Islet of Langerhans (tissue), 1 donor: ENCODE measurements at regions not wholly inside any gene's neighbourhood (a gene's known extent, or its start where the extent isn't known, plus 50 kb on each side); places are given as distances from the start of the nearest gene placed in this dataset.
"Not testable (repeated sequence)": the region's sequence is repeated elsewhere in the genome, so short reads cannot be mapped to it uniquely, and the experiment has no call there.

ENCODE experiments used
- FAIRE-seq: peaks from one replicate; lab custom pipeline; 2011; peaks lifted over from hg19 to GRCh38; lab: Jason Lieb, UNC

DNA sequence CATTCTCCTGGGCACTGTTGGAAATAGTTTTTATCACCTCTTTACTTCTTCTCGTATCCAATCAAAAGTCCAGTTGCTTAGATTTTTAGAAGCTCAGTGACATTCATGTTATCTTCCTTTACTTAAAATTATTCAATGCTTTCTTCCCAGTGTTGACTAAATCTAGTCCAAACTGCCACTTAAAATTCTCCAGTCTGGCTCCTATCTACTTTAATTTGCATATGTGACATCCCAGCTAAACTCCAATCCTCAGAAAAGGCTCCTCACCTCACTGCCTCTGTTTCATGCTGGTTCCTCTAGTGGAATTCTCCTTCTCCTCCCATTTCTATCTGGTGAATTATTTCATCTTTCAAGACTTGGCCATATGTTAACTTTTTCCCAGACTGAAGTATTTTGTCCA is 1238.7 kb upstream of the WWC1 start:
- no peak for FAIRE-seq

DNA sequence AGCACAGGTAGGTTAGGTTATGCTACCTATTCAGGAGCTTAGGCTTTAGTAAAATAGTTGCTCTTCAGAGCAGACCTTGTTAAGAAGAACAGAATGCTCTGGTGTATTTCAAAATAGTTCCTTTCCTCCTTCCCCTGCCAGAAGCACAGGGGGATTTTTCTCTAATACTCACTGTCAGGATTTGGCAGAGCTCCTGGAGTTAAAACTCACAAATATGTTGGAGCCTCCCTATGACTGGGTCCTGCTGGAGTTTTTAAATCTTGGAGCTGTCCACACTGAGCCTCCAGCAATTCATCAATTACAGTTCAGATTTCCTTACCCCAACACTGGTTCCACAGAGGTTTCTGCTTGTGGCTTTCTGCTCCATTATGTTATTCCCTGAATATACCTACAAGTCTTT is 1233.8 kb upstream of the WWC1 start:
- no peak for FAIRE-seq

DNA sequence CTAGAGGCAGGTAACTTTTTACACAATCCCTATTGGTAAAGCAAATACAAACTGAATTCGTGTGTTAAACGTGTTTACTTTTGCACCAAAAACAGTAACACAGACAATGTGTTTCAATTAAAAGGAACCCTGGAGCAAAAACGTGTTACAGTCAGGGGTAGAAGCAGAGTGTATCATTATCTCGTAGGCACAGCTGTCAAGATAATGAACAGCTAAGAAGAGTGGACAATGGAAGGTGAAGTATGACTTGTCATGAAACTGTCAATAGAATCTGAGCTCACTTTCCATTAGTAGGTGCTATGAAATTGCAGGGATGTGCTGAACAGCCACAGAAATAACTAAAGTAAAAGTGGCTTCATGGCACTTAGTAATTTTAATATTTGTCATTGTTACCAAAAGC is 1229.8 kb upstream of the WWC1 start:
- FAIRE-seq: no peak

DNA sequence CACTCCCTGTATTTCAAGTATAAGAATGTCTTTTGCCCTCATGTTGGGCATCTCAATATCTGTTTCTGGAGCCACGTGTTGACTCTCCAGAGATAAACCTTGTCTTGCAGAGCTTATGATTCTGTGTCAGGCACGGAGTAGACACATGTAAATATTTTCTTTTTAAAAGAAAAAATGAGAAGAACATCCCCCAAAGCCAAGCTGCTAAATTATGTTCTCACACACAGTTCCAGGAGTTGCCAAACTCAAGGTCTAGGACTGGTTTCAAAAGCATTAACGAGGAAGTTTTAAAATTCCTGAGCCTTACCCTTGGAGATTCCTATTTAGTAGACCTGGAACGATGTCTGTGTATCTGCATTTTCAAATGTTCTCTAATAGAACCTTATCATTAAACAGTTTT is 1228.3 kb upstream of the WWC1 start:
- FAIRE-seq: no peak

DNA sequence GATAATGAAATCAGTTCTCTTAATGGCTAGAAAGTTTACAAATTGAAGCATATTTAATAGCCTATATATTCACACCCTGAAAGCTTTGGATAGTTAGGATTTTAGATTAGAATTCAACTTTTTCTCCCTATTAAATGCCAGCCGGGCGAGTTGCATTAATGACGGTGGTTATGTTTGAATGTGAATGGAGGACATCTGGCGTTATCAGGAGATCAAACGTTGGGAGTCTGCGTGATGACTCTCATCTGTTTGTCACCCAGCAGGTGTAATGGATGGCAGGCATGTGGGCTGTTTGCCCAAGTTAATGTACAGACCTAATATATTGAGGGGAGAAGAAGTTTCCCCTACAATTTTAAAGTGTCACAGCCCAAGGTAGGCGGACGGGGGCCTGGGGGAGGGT is 1227.7 kb upstream of the WWC1 start:
- FAIRE-seq: no peak

DNA sequence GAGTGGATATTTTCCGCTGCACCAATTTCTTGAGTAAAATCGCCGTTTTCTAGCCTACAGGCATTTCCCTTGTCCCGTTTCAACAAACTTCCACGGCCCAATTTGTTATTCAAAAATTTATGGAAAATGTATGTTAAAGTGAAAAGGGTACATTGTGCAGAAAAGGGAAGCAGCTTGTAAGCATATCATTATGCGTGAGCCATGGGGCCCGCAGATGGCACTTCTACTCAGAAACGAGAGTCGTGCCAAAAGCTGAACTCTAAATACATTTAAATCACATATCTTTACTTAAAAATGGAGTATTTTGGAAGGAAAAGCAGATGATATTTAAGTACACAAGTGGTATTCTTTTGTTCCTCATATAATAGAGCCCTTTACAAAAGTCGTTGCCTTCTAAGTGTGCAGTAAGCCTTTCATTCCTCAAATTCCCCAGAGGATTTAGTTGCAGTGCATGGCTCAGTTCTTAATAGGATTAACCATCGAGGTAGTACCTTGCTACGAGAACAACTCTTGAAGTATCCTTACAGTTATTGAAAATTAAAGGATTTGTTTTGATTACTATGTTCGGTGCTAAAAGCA is 1227.2 kb upstream of the WWC1 start:
- no peak for FAIRE-seq

- FAIRE-seq: no peak
Observed at GRCh38 chr5:167065794-167066193, 1225.7 kb upstream of the WWC1 start.

GRCh38 chr5:167071981-167072610 is 1219.3 kb upstream of the WWC1 start:
- FAIRE-seq: no peak

DNA sequence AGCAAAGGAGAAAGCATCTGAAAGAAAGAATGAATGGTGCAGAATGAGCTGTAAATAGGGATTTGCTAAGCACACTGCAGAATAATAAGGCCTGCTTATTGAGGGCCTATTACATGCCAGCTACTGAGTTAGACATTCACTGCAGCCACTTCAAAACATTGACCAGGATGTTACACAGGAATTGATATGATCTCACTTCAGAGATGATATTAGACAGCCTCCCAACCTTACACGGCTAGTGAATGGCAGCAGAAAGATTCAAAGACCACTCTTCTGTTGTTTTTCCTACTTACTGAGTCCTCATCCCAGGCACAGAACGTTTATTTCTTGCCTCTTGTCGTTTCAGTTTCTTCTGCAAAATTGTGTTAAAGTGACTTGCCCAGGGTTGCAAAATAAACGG is 1209.9 kb upstream of the WWC1 start:
- FAIRE-seq: no peak

- no peak for FAIRE-seq
Observed at GRCh38 chr5:167096816-167097215, 1194.6 kb upstream of the WWC1 start.

DNA sequence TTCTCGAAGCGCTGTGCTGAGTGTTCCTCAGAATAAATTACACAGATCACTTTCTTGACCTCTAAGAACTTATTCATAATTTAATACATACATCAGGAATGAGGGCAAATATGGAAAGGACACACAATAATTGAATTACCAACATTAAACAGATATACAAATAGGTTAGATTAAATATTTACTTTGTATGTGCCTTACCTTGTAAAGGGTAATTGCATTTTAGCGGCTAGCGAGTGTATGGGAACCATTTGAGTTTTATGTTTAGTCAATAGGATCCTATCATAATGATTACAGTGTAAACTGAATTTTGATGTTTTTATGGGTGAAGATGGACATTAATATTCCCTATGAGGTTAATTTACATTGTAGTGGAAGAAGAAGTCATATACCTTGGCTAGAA is 1187.1 kb upstream of the WWC1 start:
- FAIRE-seq: no peak

- FAIRE-seq: no peak
Observed at GRCh38 chr5:167105941-167106340, 1185.5 kb upstream of the WWC1 start.

DNA sequence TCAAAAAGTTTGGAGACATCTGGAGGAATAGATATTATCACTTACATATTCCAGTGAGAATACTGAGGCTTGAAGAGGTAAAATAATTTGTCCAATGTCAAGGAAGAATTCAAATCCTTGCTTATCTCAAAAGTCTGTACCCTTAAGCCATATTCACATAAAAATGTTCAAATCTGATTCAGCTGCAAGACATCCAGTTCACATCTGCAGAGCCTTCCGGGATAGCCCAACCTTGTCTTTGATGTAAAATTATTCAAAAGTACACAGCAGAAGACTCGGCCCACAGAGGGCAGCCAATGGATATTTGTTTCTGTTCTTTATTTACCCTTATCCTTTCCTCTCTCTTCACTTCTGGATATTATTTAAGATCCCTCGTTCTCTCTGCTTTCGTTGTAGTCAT is 1183.8 kb upstream of the WWC1 start:
- FAIRE-seq: no peak

DNA sequence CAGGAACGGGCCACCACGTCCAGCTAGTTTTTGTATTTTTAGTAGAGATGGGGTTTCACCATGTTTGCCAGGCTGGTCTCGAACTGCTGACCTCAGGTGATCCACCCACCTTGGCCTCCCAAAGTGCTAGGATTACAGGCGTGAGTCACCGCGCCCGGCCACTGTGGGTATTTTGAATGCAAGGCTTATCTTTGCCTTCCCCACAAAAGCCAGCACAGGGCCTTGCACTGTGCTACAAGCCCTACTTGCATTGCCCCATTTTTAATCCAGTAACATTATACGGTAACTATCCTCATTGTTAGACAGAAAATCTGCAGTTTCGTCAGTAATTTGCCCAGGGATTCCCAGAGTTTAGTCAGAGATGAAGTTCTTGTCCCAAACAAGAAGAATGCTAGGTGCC is 1183.2 kb upstream of the WWC1 start:
- not testable (repeated sequence) for FAIRE-seq

DNA sequence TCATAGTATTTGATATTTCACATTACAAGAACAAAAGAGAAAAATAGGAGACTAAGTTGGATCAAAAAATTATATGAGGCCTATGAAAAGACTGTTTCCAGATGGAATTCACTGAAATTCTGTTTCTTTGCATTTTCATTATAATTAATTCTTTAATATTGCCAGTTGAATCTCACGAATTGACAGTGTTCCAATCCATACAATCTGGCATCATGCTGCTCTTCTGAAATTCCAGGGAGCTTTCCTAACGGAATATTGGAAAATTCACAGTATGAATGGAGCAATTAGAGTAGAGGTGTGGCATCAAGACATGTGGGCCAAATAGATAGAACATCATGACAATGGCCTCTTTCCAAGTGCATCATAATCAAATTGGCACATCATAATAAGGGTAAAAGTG is 1178.9 kb upstream of the WWC1 start:
- no peak for FAIRE-seq

DNA sequence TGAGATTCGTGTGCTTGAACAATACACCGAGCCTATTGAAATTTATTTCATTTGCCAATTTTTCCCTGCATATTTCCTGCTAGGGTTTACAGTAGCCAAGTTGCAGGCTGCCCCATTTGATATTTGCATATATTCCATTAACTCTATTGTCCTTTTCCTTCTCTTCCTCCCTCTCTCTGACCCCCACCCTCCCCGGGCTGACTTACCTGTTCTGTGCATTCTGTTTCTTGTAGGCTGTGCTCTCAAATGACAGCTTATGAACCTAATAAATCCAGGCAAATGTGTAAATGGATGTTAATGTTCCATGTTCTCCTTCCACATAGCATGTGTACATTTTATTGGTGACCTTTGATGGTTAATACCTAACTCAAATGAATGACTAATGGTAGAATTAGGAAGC is 1169.2 kb upstream of the WWC1 start:
- FAIRE-seq: no peak

- no peak for FAIRE-seq
Observed at GRCh38 chr5:167123126-167123525, 1168.3 kb upstream of the WWC1 start.

GRCh38 chr5:167128581-167128980 is 1162.9 kb upstream of the WWC1 start:
- FAIRE-seq: no peak

DNA sequence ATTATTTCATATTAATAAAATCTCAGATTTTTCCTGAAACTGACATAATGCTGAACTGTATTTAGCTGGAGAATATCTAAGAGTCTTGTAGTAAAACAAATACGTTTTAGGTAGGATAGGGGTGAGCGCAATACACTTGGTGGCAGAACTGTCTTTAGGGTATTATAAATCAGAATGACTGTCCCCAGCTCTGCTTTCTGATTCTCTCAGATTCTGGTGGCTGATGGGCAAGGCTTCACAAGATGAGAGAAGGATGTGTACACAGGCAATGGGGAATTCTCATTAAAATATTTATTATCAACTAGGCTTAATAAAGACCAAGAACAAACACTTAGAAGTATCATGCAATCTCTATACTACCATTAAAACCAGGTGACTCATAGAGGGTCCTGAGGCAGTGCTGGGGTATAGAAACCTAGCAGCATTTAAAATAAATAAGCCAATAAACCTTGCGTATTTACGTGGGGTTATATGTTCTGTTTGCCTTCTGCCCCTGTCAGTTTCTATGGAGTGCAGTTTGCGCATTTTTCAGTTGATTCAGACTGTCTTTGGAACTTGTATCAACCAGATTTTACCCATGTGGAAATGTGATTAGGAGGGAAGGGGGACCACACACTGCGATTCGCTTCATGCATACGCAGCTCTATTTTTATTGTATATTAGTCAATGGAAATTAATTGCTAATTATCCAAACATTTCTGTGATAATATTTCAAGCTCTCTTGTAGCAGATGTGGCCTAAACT is 1150.7 kb upstream of the WWC1 start:
- no peak for FAIRE-seq

GRCh38 chr5:167143716-167144115 is 1147.7 kb upstream of the WWC1 start:
- FAIRE-seq: no peak

DNA sequence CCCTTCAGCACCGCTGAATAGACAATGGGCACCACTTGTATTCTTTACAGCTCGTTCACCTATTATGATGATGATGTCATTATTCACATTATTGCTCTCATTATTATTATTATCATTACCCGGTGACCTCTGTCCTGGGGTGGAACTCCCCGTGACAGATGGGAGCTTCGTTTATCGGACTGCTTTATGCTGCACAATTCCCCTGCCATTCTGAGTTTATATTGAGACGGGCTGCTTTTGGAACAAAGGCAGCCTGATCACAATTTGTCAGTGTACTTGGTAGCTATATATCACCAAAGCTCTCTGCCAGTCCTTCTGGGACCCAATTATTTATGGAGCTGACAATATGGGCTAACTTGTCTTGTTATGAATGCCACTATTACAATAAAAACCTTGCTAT is 1145.6 kb upstream of the WWC1 start:
- FAIRE-seq: no peak

- FAIRE-seq: no peak
Observed at GRCh38 chr5:167147879-167148278, 1143.6 kb upstream of the WWC1 start.

DNA sequence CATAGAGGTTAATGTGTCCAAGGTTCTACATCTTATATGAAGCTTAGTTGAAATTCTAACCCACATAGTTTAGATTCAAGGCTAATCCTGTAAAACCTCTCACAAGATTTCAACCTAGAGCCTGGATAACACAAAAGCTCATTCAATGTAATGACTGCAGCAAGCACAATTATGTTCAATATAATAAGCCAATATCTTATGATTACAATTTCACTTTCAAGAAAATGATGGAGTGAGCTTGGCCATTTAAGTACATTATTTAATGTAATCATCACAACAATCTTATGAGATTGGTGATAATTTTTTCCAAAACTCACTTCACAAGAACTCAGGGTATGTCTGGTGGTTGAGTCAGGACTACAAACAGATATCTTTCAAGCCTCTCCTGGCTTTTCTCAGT is 1140.8 kb upstream of the WWC1 start:
- FAIRE-seq: no peak

- FAIRE-seq: no peak
Observed at GRCh38 chr5:167152561-167152960, 1138.9 kb upstream of the WWC1 start.
